Inferior parietal cortex (tissue), 1 donor: ENCODE measurements at regions not wholly inside any gene's neighbourhood (a gene's known extent, or its start where the extent isn't known, plus 50 kb on each side); places are given as distances from the start of the nearest gene placed in this dataset.

Source experiments
- DNase-seq: peaks from one replicate; pipeline ENCODE4 v3.0.0-alpha.2; 2016; ENCODE audit errors: extremely low spot score

GRCh38 chr13:99860745-99861144, 110.8 kb downstream of the ZIC5 start:
- no peak for DNase-seq

- no peak for DNase-seq
These were observed 112.1 kb downstream of the ZIC5 start for GRCh38 chr13:99859178-99860177.

- DNase-seq, result no peak
These were observed 113.8 kb downstream of the ZIC5 start for GRCh38 chr13:99857738-99858137.

- no peak for DNase-seq
These were observed 115.8 kb downstream of the ZIC5 start for GRCh38 chr13:99855526-99856420.

- DNase-seq, result no peak
These were observed 117.2 kb downstream of the ZIC5 start for GRCh38 chr13:99854366-99854765.

- DNase-seq, result no peak
These were observed 124.2 kb downstream of the ZIC5 start for GRCh38 chr13:99847318-99847750.

GRCh38 chr13:99845161-99845874, 126.2 kb downstream of the ZIC5 start:
- no peak for DNase-seq

GRCh38 chr13:99844421-99844820, 127.1 kb downstream of the ZIC5 start:
- no peak for DNase-seq

GRCh38 chr13:99843872-99844271, 127.7 kb downstream of the ZIC5 start:
- no peak for DNase-seq

- no peak for DNase-seq
These were observed 129.2 kb downstream of the ZIC5 start for GRCh38 chr13:99842405-99842804.

GRCh38 chr13:99836291-99836690, 135.3 kb downstream of the ZIC5 start:
- DNase-seq, result no peak

- DNase-seq, result no peak
These were observed 136.1 kb downstream of the ZIC5 start for GRCh38 chr13:99835442-99835841.

GRCh38 chr13:99834246-99834645, 137.3 kb downstream of the ZIC5 start:
- DNase-seq, result no peak

- no peak for DNase-seq
These were observed 139.2 kb downstream of the ZIC5 start for GRCh38 chr13:99832347-99832746.

- DNase-seq, result no peak
These were observed 140.6 kb downstream of the ZIC5 start for GRCh38 chr13:99830931-99831330.

- no peak for DNase-seq
These were observed 141.9 kb downstream of the ZIC5 start for GRCh38 chr13:99829593-99830239.

GRCh38 chr13:99829161-99829560, 142.4 kb downstream of the ZIC5 start:
- DNase-seq, result no peak

GRCh38 chr13:99828735-99829134, 142.8 kb downstream of the ZIC5 start:
- no peak for DNase-seq

- no peak for DNase-seq
These were observed 143.4 kb downstream of the ZIC5 start for GRCh38 chr13:99828123-99828522.

GRCh38 chr13:99827011-99827772, 144.4 kb downstream of the ZIC5 start:
- DNase-seq, result no peak
